CD8-positive, alpha-beta memory T cell (primary cell): ENCODE measurements at regions not wholly inside any gene's neighbourhood (a gene's known extent, or its start where the extent isn't known, plus 50 kb on each side); places are given as distances from the start of the nearest gene placed in this dataset.

ENCODE experiments used
- CTCF ChIA-PET: fragments of 350-600 bp; sonication (Branson Sonifier 250); formaldehyde crosslinking; loops from one replicate; lab custom pipeline; 2021; ENCODE audit warnings: antibody characterized with exemption; lab: Charles Lee
- POLR2A ChIA-PET: fragments of 350-600 bp; sonication (Branson Sonifier 250); formaldehyde crosslinking; loops from one replicate; lab custom pipeline; 2021; ENCODE audit warnings: antibody characterized with exemption; lab: Charles Lee
- DNase-seq, 5 donors: peaks; one replicate each; pipeline versions ENCODE4 v3.0.0 to v3.0.0-alpha.2; 2020 to 2022; ENCODE audit warnings: mixed read lengths in 1 of 5
- H3K27ac ChIP-seq: one replicate; pipeline ENCODE4 v1.7.0; 2013; ENCODE audit warnings: low read depth, mild to moderate bottlenecking, low read length, moderate library complexity
- H3K27me3 ChIP-seq: 2 replicates; pipeline ENCODE4 v1.7.0; 2013; ENCODE audit warnings: low read length, mild to moderate bottlenecking; ENCODE audit not compliant: insufficient read depth, poor library complexity, severe bottlenecking
- H3K36me3 ChIP-seq: 2 replicates; pipeline ENCODE4 v1.7.0; 2013; ENCODE audit warnings: mild to moderate bottlenecking, low read length, moderate library complexity; ENCODE audit not compliant: insufficient read depth
- H3K4me1 ChIP-seq: 2 replicates; pipeline ENCODE4 v1.7.0; 2013; ENCODE audit warnings: mild to moderate bottlenecking, low read length, moderate library complexity; ENCODE audit not compliant: insufficient read depth
- H3K4me3 ChIP-seq: 2 replicates; pipeline ENCODE4 v1.7.0; 2013; ENCODE audit warnings: mild to moderate bottlenecking, low read length
- H3K9me3 ChIP-seq: 2 replicates; pipeline ENCODE4 v1.7.0; 2013; ENCODE audit warnings: mild to moderate bottlenecking, low read length
- H3K27ac Mint-ChIP-seq, 8 donors: one replicate each; pipeline ENCODE4 v1.8.0; 2020 to 2021; ENCODE audit warnings: mixed read lengths in 8 of 8, mild to moderate bottlenecking in 6 of 8, inconsistent platforms in 3 of 8, moderate library complexity in 3 of 8
- H3K27me3 Mint-ChIP-seq, 2 donors: one replicate each; pipeline ENCODE4 v1.8.0; 2020 to 2021; ENCODE audit warnings: mixed read lengths in 2 of 2, mild to moderate bottlenecking in 1 of 2, moderate library complexity in 1 of 2
- H3K36me3 Mint-ChIP-seq, 3 donors: one replicate each; pipeline ENCODE4 v1.8.0; 2020 to 2021; ENCODE audit warnings: mixed read lengths in 3 of 3, inconsistent platforms in 1 of 3, mild to moderate bottlenecking in 1 of 3
- H3K4me1 Mint-ChIP-seq, 3 donors: one replicate each; pipeline ENCODE4 v1.8.0; 2020 to 2021; ENCODE audit warnings: mixed read lengths in 3 of 3, inconsistent platforms in 1 of 3, mild to moderate bottlenecking in 1 of 3
- H3K4me3 Mint-ChIP-seq, 7 donors: one replicate each; pipeline ENCODE4 v1.8.0; 2020 to 2021; ENCODE audit warnings: mixed read lengths in 7 of 7, mild to moderate bottlenecking in 6 of 7, moderate library complexity in 4 of 7, inconsistent platforms in 2 of 7
- H3K9me3 Mint-ChIP-seq, 5 donors: one replicate each; pipeline ENCODE4 v1.8.0; 2020 to 2022; ENCODE audit warnings: mixed read lengths in 5 of 5, mild to moderate bottlenecking in 3 of 5, moderate library complexity in 2 of 5, inconsistent platforms in 1 of 5

DNA sequence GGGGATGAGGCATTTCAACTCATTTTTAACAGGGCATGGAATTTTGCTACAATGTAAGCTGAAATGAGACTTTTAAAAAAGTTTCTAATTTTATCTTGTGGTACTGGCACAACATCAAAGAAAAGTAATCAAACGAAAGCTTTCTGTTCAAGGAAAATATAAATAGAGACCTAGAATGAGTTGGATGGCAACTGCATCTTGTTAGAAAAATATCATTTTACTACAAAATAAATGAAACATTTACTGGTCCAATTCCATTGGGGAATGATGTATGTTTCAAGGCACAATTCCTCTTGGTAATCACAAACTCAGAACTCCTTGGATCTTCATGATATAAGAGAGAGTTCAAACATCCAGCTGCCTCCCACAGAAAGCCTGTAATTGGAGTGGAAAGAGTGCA, 102.8 kb downstream of the HMHB1 start:
- peaks cover 8 to 42% of the 10 kb centered on the region in 2 donors for H3K27me3 Mint-ChIP-seq
- H3K27me3 ChIP-seq = no peaks in the 10 kb centered on the region
- no peak overlapping the region for H3K4me3 Mint-ChIP-seq
- CTCF ChIA-PET = no interaction called here
- POLR2A ChIA-PET = no interaction called here
- no peak overlapping the region for H3K27ac Mint-ChIP-seq
- no peaks in the 10 kb centered on the region for H3K4me1 ChIP-seq
- no peak overlapping the region for H3K4me3 ChIP-seq
- no peak for DNase-seq
- H3K9me3 ChIP-seq = no peaks in the 10 kb centered on the region
- no peaks in the 10 kb centered on the region for H3K36me3 ChIP-seq
- H3K4me1 Mint-ChIP-seq = no peaks in the 10 kb centered on the region
- H3K27ac ChIP-seq = no peak overlapping the region
- peaks cover 0 to 2% (median 0%) of the 10 kb centered on the region in 5 donors for H3K9me3 Mint-ChIP-seq
- H3K36me3 Mint-ChIP-seq = no peaks in the 10 kb centered on the region

DNA sequence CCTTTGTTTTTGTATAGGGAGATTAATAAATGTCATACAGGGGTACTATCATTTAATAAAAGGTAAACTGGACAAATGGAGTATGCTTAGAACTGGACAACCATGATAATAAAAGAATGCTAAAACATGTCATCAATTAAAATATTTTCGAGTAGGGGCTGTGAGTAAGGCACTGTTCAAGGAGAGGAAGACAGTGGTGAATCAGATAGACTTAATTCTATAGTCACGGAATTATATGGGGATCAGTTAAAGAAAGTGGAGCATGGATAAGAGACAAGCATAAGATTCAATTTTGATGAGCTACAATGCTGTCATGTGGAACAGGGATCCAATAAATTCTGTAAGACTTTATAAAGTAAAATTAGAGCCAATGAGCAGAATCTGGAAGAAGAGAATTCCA, 104.5 kb downstream of the HMHB1 start:
- Histone ChIP-seq H3K4me1 (no peaks in the 10 kb centered on the region), H3K36me3 (no peaks in the 10 kb centered on the region), H3K4me3 (no peak overlapping the region), H3K9me3 (no peaks in the 10 kb centered on the region), H3K27me3 (no peaks in the 10 kb centered on the region), H3K27ac (no peak overlapping the region)
- H3K9me3 Mint-ChIP-seq = peaks cover 0 to 2% (median 0%) of the 10 kb centered on the region in 5 donors
- H3K36me3 Mint-ChIP-seq = no peaks in the 10 kb centered on the region
- H3K27me3 Mint-ChIP-seq = peaks cover 8 to 40% of the 10 kb centered on the region in 2 donors
- H3K4me1 Mint-ChIP-seq = no peaks in the 10 kb centered on the region
- CTCF ChIA-PET = no interaction called here
- no peak overlapping the region for H3K27ac Mint-ChIP-seq
- POLR2A ChIA-PET = no interaction called here
- no peak for DNase-seq
- H3K4me3 Mint-ChIP-seq = no peak overlapping the region

DNA sequence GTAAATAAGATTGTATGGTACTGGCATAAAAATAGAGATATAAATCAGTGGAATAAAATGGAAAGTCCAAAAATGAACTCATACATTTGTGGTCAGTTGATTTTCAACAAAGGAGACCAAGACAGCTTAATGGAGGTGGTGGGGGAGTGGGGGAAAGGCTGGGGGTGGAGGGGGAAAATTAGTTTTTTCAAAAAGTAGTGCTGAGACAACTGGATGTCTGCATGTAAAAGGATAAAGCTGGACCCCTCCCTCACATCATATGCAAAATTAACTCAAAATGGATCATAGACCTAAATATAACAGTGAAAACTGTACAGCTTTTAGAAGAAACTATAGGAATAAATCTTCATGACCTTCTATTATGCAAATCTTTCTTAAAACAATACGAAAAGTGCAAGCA, 107.0 kb downstream of the HMHB1 start:
- no peaks in the 10 kb centered on the region for H3K4me1 ChIP-seq
- DNase-seq = no peak
- H3K27me3 ChIP-seq = no peaks in the 10 kb centered on the region
- Mint-ChIP-seq H3K36me3 (no peaks in the 10 kb centered on the region), H3K27ac (no peak overlapping the region), H3K27me3 (peaks cover 6 to 25% of the 10 kb centered on the region in 2 donors), H3K9me3 (peaks cover 0 to 2% (median 0%) of the 10 kb centered on the region in 5 donors), H3K4me1 (no peaks in the 10 kb centered on the region), H3K4me3 (no peak overlapping the region)
- no peaks in the 10 kb centered on the region for H3K36me3 ChIP-seq
- POLR2A ChIA-PET = no interaction called here
- H3K4me3 ChIP-seq = no peak overlapping the region
- H3K27ac ChIP-seq = no peak overlapping the region
- no peaks in the 10 kb centered on the region for H3K9me3 ChIP-seq
- CTCF ChIA-PET = no interaction called here

DNA sequence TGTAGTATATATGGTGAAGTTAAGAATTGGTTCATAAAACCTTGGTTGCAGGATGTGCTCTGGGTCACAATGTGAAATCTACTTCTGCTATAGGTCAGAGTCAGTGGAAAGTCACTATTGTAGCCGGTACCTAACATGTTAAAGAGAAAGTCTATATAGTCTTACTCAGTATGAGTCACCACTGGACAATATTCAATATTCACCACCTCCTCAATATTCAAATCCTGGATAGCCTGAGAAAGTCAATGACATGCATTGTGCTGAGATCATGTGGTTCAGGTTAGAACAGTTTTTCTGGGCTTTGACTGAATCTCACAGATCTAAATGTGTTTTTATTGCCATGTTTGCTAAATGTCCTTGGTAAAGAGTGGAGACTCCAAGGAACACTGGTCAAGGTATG, 108.8 kb downstream of the HMHB1 start:
- Histone ChIP-seq H3K27me3 (no peaks in the 10 kb centered on the region), H3K9me3 (no peaks in the 10 kb centered on the region), H3K4me3 (no peak overlapping the region), H3K27ac (no peak overlapping the region), H3K36me3 (no peaks in the 10 kb centered on the region), H3K4me1 (no peaks in the 10 kb centered on the region)
- ChIA-PET CTCF (no interaction called here), POLR2A (no interaction called here)
- Mint-ChIP-seq H3K4me3 (no peak overlapping the region), H3K4me1 (no peaks in the 10 kb centered on the region), H3K27ac (no peak overlapping the region), H3K9me3 (no peaks in the 10 kb centered on the region), H3K27me3 (peaks cover 3 to 16% of the 10 kb centered on the region in 2 donors), H3K36me3 (no peaks in the 10 kb centered on the region)
- DNase-seq = no peak

DNA sequence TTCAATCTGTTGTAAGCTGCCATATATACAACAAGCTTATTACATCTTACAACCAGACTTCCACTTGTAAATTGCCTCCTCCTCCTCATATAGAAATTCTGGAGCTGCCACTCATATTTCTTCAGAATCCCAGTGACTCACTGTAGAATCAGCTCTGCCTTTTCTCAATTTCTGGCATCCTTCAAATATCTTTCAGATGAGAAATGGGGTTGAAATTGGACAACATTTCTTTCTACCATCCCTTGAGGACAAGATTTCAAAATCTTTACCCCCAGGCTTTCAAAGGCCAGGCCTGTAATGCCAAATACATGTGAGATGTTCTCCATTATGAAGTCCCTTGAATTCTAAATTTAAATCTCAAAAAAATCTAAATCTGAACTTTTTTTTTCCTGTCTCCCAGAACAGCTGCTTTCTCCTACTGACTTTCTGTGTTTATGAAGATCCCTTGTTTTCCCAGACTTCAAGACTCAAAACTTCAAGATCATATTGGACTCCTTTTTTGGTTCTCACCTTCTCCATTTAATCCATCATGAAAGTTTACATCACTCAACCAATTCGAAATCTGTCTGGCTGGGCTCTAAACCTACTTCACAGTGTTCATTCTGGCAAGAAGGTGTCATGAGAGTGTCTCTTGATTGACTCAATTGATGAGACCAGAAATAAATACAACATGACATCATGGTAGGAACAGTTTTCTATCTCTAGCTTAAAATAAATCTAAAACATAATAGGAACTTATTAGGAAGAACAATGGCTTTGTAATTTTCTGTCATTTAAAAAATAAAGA, 109.8 kb downstream of the HMHB1 start:
- ChIA-PET CTCF (no interaction called here), POLR2A (no interaction called here)
- H3K27ac ChIP-seq = no peak overlapping the region
- Mint-ChIP-seq H3K27ac (no peak overlapping the region), H3K4me3 (no peak overlapping the region), H3K4me1 (no peaks in the 10 kb centered on the region), H3K9me3 (no peaks in the 10 kb centered on the region), H3K36me3 (no peaks in the 10 kb centered on the region), H3K27me3 (peaks cover 3 to 16% of the 10 kb centered on the region in 2 donors)
- no peaks in the 10 kb centered on the region for H3K27me3 ChIP-seq
- no peaks in the 10 kb centered on the region for H3K36me3 ChIP-seq
- no peaks in the 10 kb centered on the region for H3K9me3 ChIP-seq
- no peaks in the 10 kb centered on the region for H3K4me1 ChIP-seq
- no peak overlapping the region for H3K4me3 ChIP-seq
- no peak for DNase-seq

DNA sequence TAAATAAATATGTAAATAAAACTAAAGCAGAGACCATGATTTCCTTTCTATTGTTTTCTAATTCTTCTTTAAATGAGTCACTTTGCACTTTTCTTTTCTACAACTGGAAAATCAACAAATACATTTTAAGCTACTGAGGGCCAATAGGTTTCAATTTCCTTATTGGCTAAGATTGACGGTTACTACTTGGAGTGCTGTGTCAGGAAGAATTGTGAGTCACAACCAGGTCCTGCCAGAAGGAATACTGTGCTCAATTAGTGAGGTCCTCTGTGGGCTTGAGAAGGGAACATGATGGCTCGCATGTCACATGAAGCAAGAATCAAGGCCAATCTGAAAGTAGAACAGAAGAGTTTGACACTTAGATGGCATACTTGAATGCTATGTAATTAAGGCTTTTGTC, 110.8 kb downstream of the HMHB1 start:
- no peaks in the 10 kb centered on the region for H3K36me3 ChIP-seq
- Mint-ChIP-seq H3K36me3 (no peaks in the 10 kb centered on the region), H3K4me1 (no peaks in the 10 kb centered on the region), H3K9me3 (no peaks in the 10 kb centered on the region), H3K27ac (no peak overlapping the region), H3K4me3 (no peak overlapping the region), H3K27me3 (peaks cover 3 to 19% of the 10 kb centered on the region in 2 donors)
- POLR2A ChIA-PET = no interaction called here
- DNase-seq = no peak
- no peak overlapping the region for H3K27ac ChIP-seq
- no peaks in the 10 kb centered on the region for H3K9me3 ChIP-seq
- CTCF ChIA-PET = no interaction called here
- no peak overlapping the region for H3K4me3 ChIP-seq
- H3K27me3 ChIP-seq = no peaks in the 10 kb centered on the region
- H3K4me1 ChIP-seq = no peaks in the 10 kb centered on the region

DNA sequence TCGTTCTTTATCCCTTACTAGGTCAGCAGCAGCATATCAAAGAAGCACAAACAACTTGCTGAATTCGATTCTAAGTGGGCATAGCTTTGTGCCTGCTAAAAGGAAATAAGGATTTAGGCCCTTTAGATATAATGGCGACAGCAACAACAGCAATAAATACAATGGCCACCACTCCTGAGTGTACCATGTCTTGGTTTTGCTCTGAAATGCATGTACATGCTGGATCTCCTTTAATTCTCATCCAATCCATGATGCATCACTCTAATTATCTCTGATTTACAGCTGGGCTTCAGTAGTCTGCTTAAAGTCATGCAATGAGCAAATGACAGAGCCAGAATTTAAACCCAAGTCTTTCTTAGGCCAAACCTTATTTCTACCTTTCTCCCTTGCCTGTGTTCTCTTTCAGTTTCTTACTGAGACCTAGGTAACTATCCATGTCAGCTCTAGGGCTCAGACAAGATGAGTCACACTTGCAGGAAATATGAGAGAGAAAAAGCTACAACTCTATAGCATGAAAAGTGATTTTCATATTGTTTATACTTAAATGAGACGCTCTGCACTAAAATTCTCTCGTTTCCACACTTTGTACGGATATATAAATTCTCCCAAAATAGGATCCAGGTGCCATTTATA, 111.8 kb downstream of the HMHB1 start:
- H3K4me3 Mint-ChIP-seq = no peak overlapping the region
- ChIA-PET POLR2A (no interaction called here), CTCF (no interaction called here)
- DNase-seq = no peak
- Histone ChIP-seq H3K9me3 (no peaks in the 10 kb centered on the region), H3K4me1 (no peaks in the 10 kb centered on the region), H3K27me3 (no peaks in the 10 kb centered on the region), H3K36me3 (no peaks in the 10 kb centered on the region), H3K4me3 (no peak overlapping the region), H3K27ac (no peak overlapping the region)
- no peak overlapping the region for H3K27ac Mint-ChIP-seq
- H3K4me1 Mint-ChIP-seq = no peaks in the 10 kb centered on the region
- H3K9me3 Mint-ChIP-seq = no peaks in the 10 kb centered on the region
- peaks cover 3 to 23% of the 10 kb centered on the region in 2 donors for H3K27me3 Mint-ChIP-seq
- no peaks in the 10 kb centered on the region for H3K36me3 Mint-ChIP-seq

DNA sequence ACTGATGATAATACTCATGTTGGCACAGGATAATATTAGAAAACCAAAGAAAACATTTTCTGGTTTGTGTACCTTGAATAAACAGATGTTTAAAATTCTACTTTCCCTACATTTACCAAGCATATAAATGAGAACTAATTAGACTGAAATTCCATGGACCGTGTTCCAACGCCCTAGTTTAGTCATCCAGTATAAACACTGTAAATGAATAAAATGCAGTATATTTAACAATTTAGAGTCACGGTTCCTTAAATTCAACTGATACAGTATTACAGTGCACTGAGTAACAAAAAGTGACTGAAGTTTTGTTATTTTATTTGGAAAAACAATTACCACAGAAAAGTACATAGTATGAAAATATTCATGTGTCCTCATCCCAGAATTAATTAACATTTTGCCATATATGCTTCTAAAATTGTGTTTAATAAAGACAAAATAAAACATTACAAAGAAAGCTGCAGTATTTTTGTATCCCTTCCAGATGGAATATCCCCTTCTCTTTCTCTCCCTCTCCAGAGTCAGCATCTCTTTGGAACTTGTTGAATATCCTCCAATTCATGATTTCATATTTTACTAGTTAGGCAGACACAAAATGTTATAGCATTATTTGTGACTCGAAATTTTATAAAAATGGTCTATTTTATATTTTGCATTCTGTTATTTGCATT, 112.5 kb downstream of the HMHB1 start:
- H3K4me3 Mint-ChIP-seq = no peak overlapping the region
- no peak overlapping the region for H3K27ac Mint-ChIP-seq
- H3K27ac ChIP-seq = no peak overlapping the region
- no peaks in the 10 kb centered on the region for H3K4me1 ChIP-seq
- ChIA-PET POLR2A (no interaction called here), CTCF (no interaction called here)
- H3K27me3 Mint-ChIP-seq = peaks cover 3 to 23% of the 10 kb centered on the region in 2 donors
- H3K36me3 Mint-ChIP-seq = no peaks in the 10 kb centered on the region
- no peaks in the 10 kb centered on the region for H3K36me3 ChIP-seq
- DNase-seq = no peak
- no peaks in the 10 kb centered on the region for H3K4me1 Mint-ChIP-seq
- H3K27me3 ChIP-seq = no peaks in the 10 kb centered on the region
- H3K9me3 Mint-ChIP-seq = no peaks in the 10 kb centered on the region
- H3K4me3 ChIP-seq = no peak overlapping the region
- no peaks in the 10 kb centered on the region for H3K9me3 ChIP-seq
